ENCODE measurements at regions not wholly inside any gene's neighbourhood (a gene's known extent, or its start where the extent isn't known, plus 50 kb on each side); places are given as distances from the start of the nearest gene placed in this dataset.

- TF ChIP-seq, protein P1, sequence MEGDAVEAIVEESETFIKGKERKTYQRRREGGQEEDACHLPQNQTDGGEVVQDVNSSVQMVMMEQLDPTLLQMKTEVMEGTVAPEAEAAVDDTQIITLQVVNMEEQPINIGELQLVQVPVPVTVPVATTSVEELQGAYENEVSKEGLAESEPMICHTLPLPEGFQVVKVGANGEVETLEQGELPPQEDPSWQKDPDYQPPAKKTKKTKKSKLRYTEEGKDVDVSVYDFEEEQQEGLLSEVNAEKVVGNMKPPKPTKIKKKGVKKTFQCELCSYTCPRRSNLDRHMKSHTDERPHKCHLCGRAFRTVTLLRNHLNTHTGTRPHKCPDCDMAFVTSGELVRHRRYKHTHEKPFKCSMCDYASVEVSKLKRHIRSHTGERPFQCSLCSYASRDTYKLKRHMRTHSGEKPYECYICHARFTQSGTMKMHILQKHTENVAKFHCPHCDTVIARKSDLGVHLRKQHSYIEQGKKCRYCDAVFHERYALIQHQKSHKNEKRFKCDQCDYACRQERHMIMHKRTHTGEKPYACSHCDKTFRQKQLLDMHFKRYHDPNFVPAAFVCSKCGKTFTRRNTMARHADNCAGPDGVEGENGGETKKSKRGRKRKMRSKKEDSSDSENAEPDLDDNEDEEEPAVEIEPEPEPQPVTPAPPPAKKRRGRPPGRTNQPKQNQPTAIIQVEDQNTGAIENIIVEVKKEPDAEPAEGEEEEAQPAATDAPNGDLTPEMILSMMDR (IDR thresholded peaks at IDR 0.05): no peak
- no peak for DNase-seq (ENCODE audit: extremely low spot score, unreplicated experiment)
- Mint-ChIP-seq H3K27me3 (ENCODE audit: unreplicated experiment) (no peaks in the 10 kb centered on the region), H3K4me1 (ENCODE audit: unreplicated experiment) (no peaks in the 10 kb centered on the region), H3K4me3 (ENCODE audit: unreplicated experiment) (no peak overlapping the region), H3K36me3 (ENCODE audit: unreplicated experiment) (no peaks in the 10 kb centered on the region), H3K27ac (ENCODE audit: unreplicated experiment) (no peak overlapping the region), H3K9me3 (ENCODE audit: unreplicated experiment) (no peaks in the 10 kb centered on the region)
Observed at GRCh38 chr12:127482950-127483349, 784.0 kb upstream of the TMEM132C start.

GRCh38 chr12:127485528-127485927, 781.4 kb upstream of the TMEM132C start:
- H3K27me3 Mint-ChIP-seq (ENCODE audit: unreplicated experiment): no peaks in the 10 kb centered on the region
- no peak overlapping the region for H3K4me3 Mint-ChIP-seq (ENCODE audit: unreplicated experiment)
- TF ChIP-seq, protein P1 (IDR thresholded peaks at IDR 0.05): peak; percentile 31
- H3K4me1 Mint-ChIP-seq (ENCODE audit: unreplicated experiment): no peaks in the 10 kb centered on the region
- no peak overlapping the region for H3K27ac Mint-ChIP-seq (ENCODE audit: unreplicated experiment)
- H3K9me3 Mint-ChIP-seq (ENCODE audit: unreplicated experiment): no peaks in the 10 kb centered on the region
- H3K36me3 Mint-ChIP-seq (ENCODE audit: unreplicated experiment): no peaks in the 10 kb centered on the region
- DNase-seq (ENCODE audit: extremely low spot score, unreplicated experiment): no peak

DNA sequence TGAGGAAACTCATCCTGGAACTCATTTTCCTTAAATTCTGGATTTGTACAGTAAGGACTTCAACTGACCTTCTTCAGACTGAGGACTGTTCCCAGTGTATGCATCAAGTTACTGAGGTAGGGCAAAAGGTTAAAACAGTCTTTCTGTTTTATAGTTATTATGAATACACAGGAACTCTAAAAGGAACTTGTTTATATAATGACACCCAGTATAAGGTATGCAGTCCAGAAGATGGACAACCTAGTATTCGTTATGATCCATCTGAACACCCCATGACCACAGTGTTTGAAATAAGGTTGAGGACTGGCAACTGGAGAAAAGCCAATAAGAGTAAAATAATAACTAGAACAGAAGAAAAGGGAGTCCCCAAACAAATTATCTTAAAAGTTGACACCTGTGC, 779.9 kb upstream of the TMEM132C start:
- no peak overlapping the region for H3K27ac Mint-ChIP-seq (ENCODE audit: unreplicated experiment)
- H3K27me3 Mint-ChIP-seq (ENCODE audit: unreplicated experiment): peaks cover 3% of the 10 kb centered on the region

DNA sequence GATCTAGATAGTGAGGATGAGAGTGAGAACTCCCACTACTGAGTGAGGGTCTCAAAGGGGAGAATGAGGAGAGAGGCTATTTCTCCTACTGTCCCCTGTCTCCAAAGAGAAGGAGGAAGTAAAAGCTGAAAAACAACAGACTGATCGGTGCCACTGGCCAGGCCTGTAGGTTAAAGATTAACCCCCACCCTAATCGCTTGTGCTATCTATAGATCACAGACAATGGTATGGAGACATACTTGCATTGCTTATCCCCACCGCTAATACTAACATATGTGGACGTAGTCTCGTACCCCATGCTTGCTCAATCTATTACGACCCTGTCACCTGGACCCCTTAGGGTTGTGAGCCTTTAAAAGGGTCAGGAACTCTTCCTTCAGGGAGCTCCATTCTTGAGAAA, 777.9 kb upstream of the TMEM132C start:
- Mint-ChIP-seq H3K27me3 (ENCODE audit: unreplicated experiment) (peaks cover 3% of the 10 kb centered on the region), H3K4me3 (ENCODE audit: unreplicated experiment) (no peak overlapping the region), H3K9me3 (ENCODE audit: unreplicated experiment) (no peaks in the 10 kb centered on the region), H3K36me3 (ENCODE audit: unreplicated experiment) (no peaks in the 10 kb centered on the region), H3K4me1 (ENCODE audit: unreplicated experiment) (no peaks in the 10 kb centered on the region), H3K27ac (ENCODE audit: unreplicated experiment) (no peak overlapping the region)
- TF ChIP-seq, protein P1 (IDR thresholded peaks at IDR 0.05): no peak
- DNase-seq (ENCODE audit: extremely low spot score, unreplicated experiment): no peak

More for the DNA sequence above, 779.9 kb upstream of the TMEM132C start:
- Mint-ChIP-seq H3K36me3 (ENCODE audit: unreplicated experiment) (no peaks in the 10 kb centered on the region), H3K4me1 (ENCODE audit: unreplicated experiment) (no peaks in the 10 kb centered on the region), H3K9me3 (ENCODE audit: unreplicated experiment) (no peaks in the 10 kb centered on the region), H3K4me3 (ENCODE audit: unreplicated experiment) (no peak overlapping the region)
- TF ChIP-seq, protein P1 (IDR thresholded peaks at IDR 0.05): no peak
- no peak for DNase-seq (ENCODE audit: extremely low spot score, unreplicated experiment)

- TF ChIP-seq, protein P1 (IDR thresholded peaks at IDR 0.05): no peak
- Mint-ChIP-seq H3K27me3 (ENCODE audit: unreplicated experiment) (peaks cover 3% of the 10 kb centered on the region), H3K4me1 (ENCODE audit: unreplicated experiment) (no peaks in the 10 kb centered on the region), H3K4me3 (ENCODE audit: unreplicated experiment) (no peak overlapping the region), H3K9me3 (ENCODE audit: unreplicated experiment) (no peaks in the 10 kb centered on the region), H3K36me3 (ENCODE audit: unreplicated experiment) (no peaks in the 10 kb centered on the region), H3K27ac (ENCODE audit: unreplicated experiment) (no peak overlapping the region)
- DNase-seq (ENCODE audit: extremely low spot score, unreplicated experiment): no peak
Observed at GRCh38 chr12:127494961-127495915, 771.7 kb upstream of the TMEM132C start.

All from osteocyte (in vitro differentiated cells).